GM12872 (cell line): ENCODE measurements at regions not wholly inside any gene's neighbourhood (a gene's known extent, or its start where the extent isn't known, plus 50 kb on each side); places are given as distances from the start of the nearest gene placed in this dataset.

ENCODE experiments used
- TF ChIP-seq, protein P1 (sequence below): IDR thresholded peaks from 3 replicates; pipeline ENCODE4 v1.5.1; 2011; ENCODE audit warnings: low read depth, mild to moderate bottlenecking, low read length, moderate library complexity; ENCODE audit not compliant: insufficient read depth

DNA sequence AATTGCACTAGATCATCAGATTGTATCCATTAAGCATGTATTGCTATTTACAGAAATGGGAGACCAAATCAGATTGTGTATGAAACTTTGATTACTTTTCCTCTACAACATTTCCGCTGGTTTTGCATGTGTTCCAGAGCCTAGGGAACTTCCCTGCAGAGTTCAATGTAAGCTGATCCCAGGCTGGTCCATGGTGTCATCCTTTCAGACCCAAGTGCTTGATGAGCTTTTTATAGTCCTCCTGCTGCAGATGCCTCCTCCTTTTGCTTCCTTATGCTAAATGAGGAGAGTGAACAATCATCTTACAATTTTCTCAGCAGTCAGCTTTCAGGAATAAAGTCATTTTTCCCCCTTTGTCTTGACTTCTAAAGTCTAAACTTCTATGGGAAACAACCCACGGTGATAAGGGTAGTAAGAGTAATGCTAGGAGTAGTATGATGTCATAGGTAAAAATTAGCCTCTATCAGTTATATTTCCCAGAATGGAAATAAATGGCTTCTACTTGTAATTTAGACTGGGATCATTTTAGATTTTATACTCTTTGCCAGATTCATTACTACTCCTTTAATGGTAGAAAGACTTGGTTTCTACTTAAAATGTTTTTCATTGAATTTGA is 55.1 kb upstream of the SLC4A4 start:
- TF ChIP-seq, protein P1, sequence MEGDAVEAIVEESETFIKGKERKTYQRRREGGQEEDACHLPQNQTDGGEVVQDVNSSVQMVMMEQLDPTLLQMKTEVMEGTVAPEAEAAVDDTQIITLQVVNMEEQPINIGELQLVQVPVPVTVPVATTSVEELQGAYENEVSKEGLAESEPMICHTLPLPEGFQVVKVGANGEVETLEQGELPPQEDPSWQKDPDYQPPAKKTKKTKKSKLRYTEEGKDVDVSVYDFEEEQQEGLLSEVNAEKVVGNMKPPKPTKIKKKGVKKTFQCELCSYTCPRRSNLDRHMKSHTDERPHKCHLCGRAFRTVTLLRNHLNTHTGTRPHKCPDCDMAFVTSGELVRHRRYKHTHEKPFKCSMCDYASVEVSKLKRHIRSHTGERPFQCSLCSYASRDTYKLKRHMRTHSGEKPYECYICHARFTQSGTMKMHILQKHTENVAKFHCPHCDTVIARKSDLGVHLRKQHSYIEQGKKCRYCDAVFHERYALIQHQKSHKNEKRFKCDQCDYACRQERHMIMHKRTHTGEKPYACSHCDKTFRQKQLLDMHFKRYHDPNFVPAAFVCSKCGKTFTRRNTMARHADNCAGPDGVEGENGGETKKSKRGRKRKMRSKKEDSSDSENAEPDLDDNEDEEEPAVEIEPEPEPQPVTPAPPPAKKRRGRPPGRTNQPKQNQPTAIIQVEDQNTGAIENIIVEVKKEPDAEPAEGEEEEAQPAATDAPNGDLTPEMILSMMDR, result no peak

DNA sequence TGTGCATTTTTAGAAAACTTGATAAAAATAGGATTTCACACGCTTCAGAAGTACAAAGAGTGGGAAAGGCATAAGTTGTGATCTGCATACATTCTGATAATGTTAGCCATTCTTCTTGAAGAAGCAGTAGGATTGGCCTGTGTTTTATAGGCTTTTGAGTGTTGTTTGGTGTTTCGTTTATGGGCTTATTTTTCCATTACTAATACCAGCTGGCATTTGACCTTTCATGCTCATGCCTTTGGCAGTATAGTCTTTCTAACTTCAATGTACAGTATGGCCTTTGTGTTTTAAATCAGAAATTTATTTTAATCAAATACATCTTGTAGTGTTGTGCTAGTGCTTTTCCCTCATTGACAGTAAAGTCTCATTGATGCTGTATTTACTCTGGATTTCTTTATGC is 51.5 kb upstream of the SLC4A4 start:
- TF ChIP-seq, protein P1, result no peak

DNA sequence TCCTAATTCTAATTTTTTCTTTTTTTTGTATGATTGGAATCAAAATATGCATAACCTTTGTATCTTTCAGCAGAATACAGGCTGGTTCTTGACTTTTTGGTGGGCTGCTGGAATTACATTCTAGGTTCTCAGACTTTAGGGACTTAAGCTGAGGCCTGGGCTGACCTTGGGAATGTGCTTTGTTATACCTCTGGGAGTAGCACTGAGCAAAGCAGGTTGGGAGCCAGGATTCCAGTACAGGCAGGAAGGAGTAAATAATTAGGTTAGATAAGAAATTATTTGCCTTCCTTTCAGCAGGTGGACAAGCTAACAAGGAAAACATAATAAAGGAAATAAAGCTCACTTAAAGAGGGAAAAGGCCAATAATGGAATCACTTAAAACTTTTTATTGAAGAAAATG is 49.9 kb upstream of the SLC4A4 start:
- TF ChIP-seq, protein P1, result no peak
